ENCODE measurements at regions not wholly inside any gene's neighbourhood (a gene's known extent, or its start where the extent isn't known, plus 50 kb on each side); places are given as distances from the start of the nearest gene placed in this dataset.

DNA sequence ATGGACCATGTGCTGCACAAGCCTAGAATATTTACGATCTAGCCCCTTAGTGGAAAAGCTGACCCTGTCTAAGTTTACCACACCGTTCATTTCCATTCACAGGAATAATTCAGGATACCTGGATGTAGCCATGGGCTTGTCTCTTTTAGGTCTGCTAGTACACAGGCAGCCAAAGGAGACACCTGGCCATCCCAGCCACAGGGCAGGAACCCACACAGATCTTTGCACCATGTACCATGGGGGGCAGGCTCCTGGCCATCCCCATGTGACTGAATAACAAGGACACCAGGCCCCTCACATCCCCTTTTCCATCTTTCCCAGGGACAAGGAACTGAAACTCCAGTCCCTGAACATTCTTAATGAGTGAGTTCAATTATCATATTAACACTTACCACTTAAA, 467.3 kb upstream of the MYT1L start:
- H3K36me3 ChIP-seq (ENCODE audit: low read depth): no peaks in the 10 kb centered on the region
- no peak overlapping the region for H3K27ac ChIP-seq (ENCODE audit: poor library complexity, severe bottlenecking)
- DNase-seq (ENCODE audit: low spot score) (no peak), ATAC-seq (ENCODE audit: low read depth) (no peak)
- no peaks in the 10 kb centered on the region for H3K9me3 ChIP-seq (ENCODE audit: severe bottlenecking)
- no peaks in the 10 kb centered on the region for H3K4me1 ChIP-seq (ENCODE audit: insufficient read depth, poor library complexity, severe bottlenecking)
- H3K27me3 ChIP-seq (ENCODE audit: insufficient read depth, poor library complexity, severe bottlenecking): no peaks in the 10 kb centered on the region
- no peak overlapping the region for H3K4me3 ChIP-seq (ENCODE audit: severe bottlenecking)
- TF ChIP-seq, protein P1, sequence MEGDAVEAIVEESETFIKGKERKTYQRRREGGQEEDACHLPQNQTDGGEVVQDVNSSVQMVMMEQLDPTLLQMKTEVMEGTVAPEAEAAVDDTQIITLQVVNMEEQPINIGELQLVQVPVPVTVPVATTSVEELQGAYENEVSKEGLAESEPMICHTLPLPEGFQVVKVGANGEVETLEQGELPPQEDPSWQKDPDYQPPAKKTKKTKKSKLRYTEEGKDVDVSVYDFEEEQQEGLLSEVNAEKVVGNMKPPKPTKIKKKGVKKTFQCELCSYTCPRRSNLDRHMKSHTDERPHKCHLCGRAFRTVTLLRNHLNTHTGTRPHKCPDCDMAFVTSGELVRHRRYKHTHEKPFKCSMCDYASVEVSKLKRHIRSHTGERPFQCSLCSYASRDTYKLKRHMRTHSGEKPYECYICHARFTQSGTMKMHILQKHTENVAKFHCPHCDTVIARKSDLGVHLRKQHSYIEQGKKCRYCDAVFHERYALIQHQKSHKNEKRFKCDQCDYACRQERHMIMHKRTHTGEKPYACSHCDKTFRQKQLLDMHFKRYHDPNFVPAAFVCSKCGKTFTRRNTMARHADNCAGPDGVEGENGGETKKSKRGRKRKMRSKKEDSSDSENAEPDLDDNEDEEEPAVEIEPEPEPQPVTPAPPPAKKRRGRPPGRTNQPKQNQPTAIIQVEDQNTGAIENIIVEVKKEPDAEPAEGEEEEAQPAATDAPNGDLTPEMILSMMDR (IDR thresholded peaks at IDR 0.05; ENCODE audit: poor library complexity, severe bottlenecking): no peak

DNA sequence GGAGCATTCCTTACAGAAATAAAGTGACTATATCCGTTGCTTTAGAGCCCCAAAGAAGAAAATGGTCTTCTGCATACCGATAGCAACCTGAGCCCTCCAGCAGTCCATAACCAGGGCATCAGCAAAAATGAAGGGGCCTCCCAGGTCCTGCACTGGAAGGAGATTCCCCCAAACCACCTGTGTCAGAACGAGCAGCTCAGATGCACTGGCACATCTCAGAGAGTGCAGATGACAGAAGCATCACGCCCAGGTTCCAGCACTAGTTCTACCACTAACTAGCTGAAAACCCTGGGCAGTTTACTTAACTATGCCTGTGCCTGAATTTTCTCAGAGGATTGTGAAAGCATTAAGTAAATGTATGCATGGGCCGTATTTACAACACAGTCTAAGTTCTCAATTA, 466.7 kb upstream of the MYT1L start:
- no peak for DNase-seq (ENCODE audit: low spot score)
- Histone ChIP-seq H3K9me3 (ENCODE audit: severe bottlenecking) (no peaks in the 10 kb centered on the region), H3K4me1 (ENCODE audit: insufficient read depth, poor library complexity, severe bottlenecking) (no peaks in the 10 kb centered on the region), H3K27me3 (ENCODE audit: insufficient read depth, poor library complexity, severe bottlenecking) (no peaks in the 10 kb centered on the region), H3K27ac (ENCODE audit: poor library complexity, severe bottlenecking) (no peak overlapping the region), H3K4me3 (ENCODE audit: severe bottlenecking) (no peak overlapping the region), H3K36me3 (ENCODE audit: low read depth) (no peaks in the 10 kb centered on the region)
- TF ChIP-seq, protein P1 (IDR thresholded peaks at IDR 0.05; ENCODE audit: poor library complexity, severe bottlenecking): no peak
- ATAC-seq (ENCODE audit: low read depth): no peak

DNA sequence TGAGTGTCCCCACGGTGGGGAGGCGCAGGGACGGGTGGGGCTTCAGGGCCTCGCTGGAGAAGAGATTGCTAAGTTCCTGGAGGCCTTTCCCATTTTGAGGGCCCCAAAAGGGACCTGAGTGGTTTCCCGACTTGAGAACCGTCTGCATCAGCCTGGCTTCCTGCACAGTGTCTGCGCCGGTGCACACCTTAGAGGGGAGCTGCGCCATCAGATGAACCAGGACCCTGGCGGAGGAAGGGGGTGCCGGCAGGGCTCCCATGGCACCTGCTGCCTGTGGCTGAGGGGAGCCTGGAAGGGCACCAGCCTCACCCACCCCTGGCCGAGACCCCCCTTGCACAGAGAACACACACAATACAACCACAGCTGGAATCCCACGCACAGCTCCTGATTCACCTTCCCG, 465.1 kb upstream of the MYT1L start:
- Histone ChIP-seq H3K4me3 (ENCODE audit: severe bottlenecking) (no peak overlapping the region), H3K9me3 (ENCODE audit: severe bottlenecking) (no peaks in the 10 kb centered on the region), H3K36me3 (ENCODE audit: low read depth) (no peaks in the 10 kb centered on the region), H3K27ac (ENCODE audit: poor library complexity, severe bottlenecking) (no peak overlapping the region), H3K27me3 (ENCODE audit: insufficient read depth, poor library complexity, severe bottlenecking) (no peaks in the 10 kb centered on the region), H3K4me1 (ENCODE audit: insufficient read depth, poor library complexity, severe bottlenecking) (no peaks in the 10 kb centered on the region)
- TF ChIP-seq, protein P1 (IDR thresholded peaks at IDR 0.05; ENCODE audit: poor library complexity, severe bottlenecking): no peak
- DNase-seq (ENCODE audit: low spot score): no peak
- ATAC-seq (ENCODE audit: low read depth): no peak

DNA sequence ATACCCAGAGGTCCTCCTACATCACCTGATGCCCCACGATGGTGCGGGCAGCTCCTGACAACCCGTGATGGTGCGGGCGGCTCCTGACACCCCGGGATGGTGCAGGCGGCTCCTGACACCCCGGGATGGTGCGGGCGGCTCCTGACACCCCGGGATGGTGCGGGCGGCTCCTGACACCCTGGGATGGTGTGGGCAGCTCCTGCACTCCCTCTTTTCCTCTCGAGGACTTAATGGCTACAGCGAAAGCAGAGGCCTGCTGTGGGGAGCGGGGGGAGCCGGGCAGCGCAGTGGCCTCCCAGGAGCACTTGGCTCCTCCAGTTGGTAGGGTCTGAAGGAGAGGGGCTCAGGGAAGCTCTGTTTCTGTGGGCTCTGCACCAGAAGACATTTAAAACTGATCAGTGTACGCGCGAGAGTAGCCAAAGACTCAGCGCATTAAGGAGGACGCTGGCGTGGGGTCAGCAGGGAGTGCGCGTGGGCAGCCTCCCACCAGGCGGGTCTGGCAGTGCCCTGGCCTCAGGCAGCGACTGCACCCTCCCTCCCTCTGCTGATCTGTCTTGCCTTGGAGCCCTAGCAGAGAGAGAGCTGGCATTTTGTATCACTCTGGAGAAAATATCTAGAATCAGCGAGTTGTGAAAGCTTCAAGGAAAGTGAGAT, 464.5 kb upstream of the MYT1L start:
- no peaks in the 10 kb centered on the region for H3K36me3 ChIP-seq (ENCODE audit: low read depth)
- H3K27ac ChIP-seq (ENCODE audit: poor library complexity, severe bottlenecking): no peak overlapping the region
- H3K27me3 ChIP-seq (ENCODE audit: insufficient read depth, poor library complexity, severe bottlenecking): no peaks in the 10 kb centered on the region
- no peaks in the 10 kb centered on the region for H3K4me1 ChIP-seq (ENCODE audit: insufficient read depth, poor library complexity, severe bottlenecking)
- no peak overlapping the region for H3K4me3 ChIP-seq (ENCODE audit: severe bottlenecking)
- no peak for DNase-seq (ENCODE audit: low spot score)
- no peaks in the 10 kb centered on the region for H3K9me3 ChIP-seq (ENCODE audit: severe bottlenecking)
- ATAC-seq (ENCODE audit: low read depth): no peak
- TF ChIP-seq, protein P1 (IDR thresholded peaks at IDR 0.05; ENCODE audit: poor library complexity, severe bottlenecking): no peak

GRCh38 chr2:2793925-2794560, 463.0 kb upstream of the MYT1L start:
- no peak for DNase-seq (ENCODE audit: low spot score)
- Histone ChIP-seq H3K9me3 (ENCODE audit: severe bottlenecking) (no peaks in the 10 kb centered on the region), H3K4me1 (ENCODE audit: insufficient read depth, poor library complexity, severe bottlenecking) (no peaks in the 10 kb centered on the region), H3K27ac (ENCODE audit: poor library complexity, severe bottlenecking) (no peak overlapping the region), H3K27me3 (ENCODE audit: insufficient read depth, poor library complexity, severe bottlenecking) (no peaks in the 10 kb centered on the region), H3K4me3 (ENCODE audit: severe bottlenecking) (no peak overlapping the region), H3K36me3 (ENCODE audit: low read depth) (no peaks in the 10 kb centered on the region)
- ATAC-seq (ENCODE audit: low read depth): no peak
- TF ChIP-seq, protein P1 (IDR thresholded peaks at IDR 0.05; ENCODE audit: poor library complexity, severe bottlenecking): no peak

Measured in RWPE2 (cell line).